Fibroblast of lung (primary cell): ENCODE measurements at regions not wholly inside any gene's neighbourhood (a gene's known extent, or its start where the extent isn't known, plus 50 kb on each side); places are given as distances from the start of the nearest gene placed in this dataset.

Source experiments
- DNase-seq, 2 donors: peaks; one replicate each; pipeline versions ENCODE4 v3.0.0 to v3.0.0-alpha.2; 2010; ENCODE audit warnings: low read depth in 2 of 2
- H2AFZ ChIP-seq: 2 replicates; pipeline ENCODE4 v1.5.1; 2012; ENCODE audit warnings: low read length, control low read depth, inconsistent platforms
- H3K27ac ChIP-seq: 2 replicates; pipeline ENCODE4 v1.5.1; 2011; ENCODE audit warnings: low read length, control low read depth; ENCODE audit not compliant: insufficient read depth
- H3K27me3 ChIP-seq: 2 replicates; pipeline ENCODE4 v1.5.1; 2011; ENCODE audit warnings: mild to moderate bottlenecking, low read length; ENCODE audit not compliant: control insufficient read depth, insufficient read depth
- H3K36me3 ChIP-seq: 2 replicates; pipeline ENCODE4 v1.5.1; 2011; ENCODE audit warnings: low read length; ENCODE audit not compliant: control insufficient read depth, insufficient read depth
- H3K4me1 ChIP-seq: 2 replicates; pipeline ENCODE4 v1.5.1; 2011; ENCODE audit warnings: low read length; ENCODE audit not compliant: control insufficient read depth, insufficient read depth; ENCODE audit errors: extremely low read depth
- H3K4me2 ChIP-seq: 2 replicates; pipeline ENCODE4 v1.5.1; 2011; ENCODE audit warnings: low read length, control low read depth; ENCODE audit not compliant: insufficient read depth; ENCODE audit errors: extremely low read depth
- H3K4me3 ChIP-seq, 4 experiments: fragments of 200-600 bp in 1 of 4; sonication (generic) in 1 of 4; replicated peaks in 1 of 4; 2 replicates each; pipeline ENCODE4 v1.5.1; 2011 to 2016; ENCODE audit warnings: low read length in 4 of 4, low read depth in 3 of 4, mild to moderate bottlenecking in 3 of 4, control low read depth in 2 of 4, inconsistent platforms in 1 of 4, mixed read lengths in 1 of 4; ENCODE audit not compliant: insufficient read depth in 1 of 4; ENCODE audit errors: control extremely low read depth in 1 of 4
- H3K79me2 ChIP-seq: 2 replicates; pipeline ENCODE4 v1.5.1; 2012; ENCODE audit warnings: mild to moderate bottlenecking, low read length, inconsistent platforms; ENCODE audit not compliant: control insufficient read depth, insufficient read depth
- H3K9ac ChIP-seq: 2 replicates; pipeline ENCODE4 v1.5.1; 2011; ENCODE audit warnings: mild to moderate bottlenecking, low read length, control low read depth; ENCODE audit not compliant: insufficient read depth
- H3K9me3 ChIP-seq: 2 replicates; pipeline ENCODE4 v1.5.1; 2012; ENCODE audit warnings: low read depth, low read length; ENCODE audit not compliant: control insufficient read depth, insufficient read depth
- H4K20me1 ChIP-seq: 2 replicates; pipeline ENCODE4 v1.5.1; 2011; ENCODE audit warnings: low read length; ENCODE audit not compliant: control insufficient read depth, insufficient read depth; ENCODE audit errors: extremely low read depth
- EZH2 ChIP-seq: IDR thresholded peaks from 2 replicates; pipeline ENCODE4 v1.5.1; 2012; ENCODE audit warnings: low read length, control low read depth, mild to moderate bottlenecking; ENCODE audit errors: missing control alignments
- TF ChIP-seq, protein P1 (sequence below), 2 donors: IDR thresholded peaks in 1 of 2; conservative IDR thresholded peaks in 1 of 2; 1 replicate in 1 of 2; 2 replicates in 1 of 2; pipeline ENCODE4 v1.5.1; 2011 to 2012; ENCODE audit warnings: low read length in 2 of 2, control low read depth in 1 of 2, inconsistent platforms in 1 of 2, low read depth in 1 of 2, mild to moderate bottlenecking in 1 of 2

DNA sequence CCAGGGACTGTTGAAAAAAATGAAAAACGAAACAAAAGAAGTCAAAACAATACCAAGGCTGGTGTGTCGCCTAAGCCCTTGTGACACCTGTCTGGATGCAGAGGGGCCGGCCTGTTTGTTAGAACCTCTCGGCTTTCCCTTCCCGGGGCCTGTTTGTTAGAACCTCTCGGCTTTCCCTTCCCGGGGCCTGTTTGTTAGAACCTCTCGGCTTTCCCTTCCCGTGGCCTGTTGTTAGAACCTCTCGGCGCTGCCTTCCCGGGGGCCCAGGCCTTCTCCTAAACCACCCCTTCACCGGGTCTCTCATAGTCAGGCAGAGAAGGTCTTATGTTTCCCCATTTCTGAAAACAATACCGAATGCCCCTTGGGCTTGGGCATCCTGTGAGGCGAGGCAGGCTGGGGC, 180.0 kb downstream of the BANP start:
- H3K4me1 ChIP-seq: no peaks in the 10 kb centered on the region
- H3K9ac ChIP-seq: no peak overlapping the region
- H3K36me3 ChIP-seq: no peaks in the 10 kb centered on the region
- DNase-seq: no peak
- H2AFZ ChIP-seq: no peak overlapping the region
- no peak overlapping the region for H3K4me2 ChIP-seq
- H3K4me3 ChIP-seq: no peak overlapping the region
- H3K9me3 ChIP-seq: no peaks in the 10 kb centered on the region
- no peaks in the 10 kb centered on the region for H3K79me2 ChIP-seq
- TF ChIP-seq EZH2: no peak
- TF ChIP-seq, protein P1, sequence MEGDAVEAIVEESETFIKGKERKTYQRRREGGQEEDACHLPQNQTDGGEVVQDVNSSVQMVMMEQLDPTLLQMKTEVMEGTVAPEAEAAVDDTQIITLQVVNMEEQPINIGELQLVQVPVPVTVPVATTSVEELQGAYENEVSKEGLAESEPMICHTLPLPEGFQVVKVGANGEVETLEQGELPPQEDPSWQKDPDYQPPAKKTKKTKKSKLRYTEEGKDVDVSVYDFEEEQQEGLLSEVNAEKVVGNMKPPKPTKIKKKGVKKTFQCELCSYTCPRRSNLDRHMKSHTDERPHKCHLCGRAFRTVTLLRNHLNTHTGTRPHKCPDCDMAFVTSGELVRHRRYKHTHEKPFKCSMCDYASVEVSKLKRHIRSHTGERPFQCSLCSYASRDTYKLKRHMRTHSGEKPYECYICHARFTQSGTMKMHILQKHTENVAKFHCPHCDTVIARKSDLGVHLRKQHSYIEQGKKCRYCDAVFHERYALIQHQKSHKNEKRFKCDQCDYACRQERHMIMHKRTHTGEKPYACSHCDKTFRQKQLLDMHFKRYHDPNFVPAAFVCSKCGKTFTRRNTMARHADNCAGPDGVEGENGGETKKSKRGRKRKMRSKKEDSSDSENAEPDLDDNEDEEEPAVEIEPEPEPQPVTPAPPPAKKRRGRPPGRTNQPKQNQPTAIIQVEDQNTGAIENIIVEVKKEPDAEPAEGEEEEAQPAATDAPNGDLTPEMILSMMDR (conservative IDR thresholded peaks at IDR 0.05 in 1 of 2, IDR thresholded peaks at IDR 0.05 in 1 of 2; ENCODE audit: low read depth in 1 of 2, low read length in 2 of 2): no peak
- no peak overlapping the region for H3K27ac ChIP-seq
- H3K27me3 ChIP-seq: no peaks in the 10 kb centered on the region
- no peaks in the 10 kb centered on the region for H4K20me1 ChIP-seq

DNA sequence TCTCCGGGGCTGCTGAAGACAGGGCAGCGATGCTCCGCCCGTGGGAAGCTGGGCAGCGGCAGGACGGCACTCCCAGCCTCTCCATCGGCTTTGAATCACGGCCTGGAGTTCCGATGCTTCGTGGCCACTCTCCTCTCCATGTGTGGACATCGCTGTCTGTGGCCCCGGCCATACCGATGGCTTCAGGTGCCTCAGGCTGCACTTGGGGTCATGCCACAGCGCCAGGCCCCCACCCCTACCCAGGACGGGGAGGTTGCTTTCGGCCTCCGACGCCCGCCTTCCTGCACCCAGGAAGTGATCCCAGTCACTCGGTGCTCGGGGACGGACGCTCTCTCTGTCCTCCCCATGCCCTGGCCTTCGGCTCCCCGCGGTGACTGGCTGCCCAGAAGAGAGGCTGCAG, 180.7 kb downstream of the BANP start:
- Histone ChIP-seq H3K36me3 (no peaks in the 10 kb centered on the region), H3K9ac (no peak overlapping the region), H3K9me3 (no peaks in the 10 kb centered on the region), H3K4me1 (no peaks in the 10 kb centered on the region), H3K79me2 (no peaks in the 10 kb centered on the region), H3K27ac (no peak overlapping the region), H4K20me1 (no peaks in the 10 kb centered on the region), H3K27me3 (no peaks in the 10 kb centered on the region), H3K4me3 (no peak overlapping the region), H2AFZ (no peak overlapping the region), H3K4me2 (no peak overlapping the region)
- TF ChIP-seq EZH2: no peak
- TF ChIP-seq, protein P1 (conservative IDR thresholded peaks at IDR 0.05 in 1 of 2, IDR thresholded peaks at IDR 0.05 in 1 of 2; ENCODE audit: low read depth in 1 of 2, low read length in 2 of 2): no peak
- no peak for DNase-seq

DNA sequence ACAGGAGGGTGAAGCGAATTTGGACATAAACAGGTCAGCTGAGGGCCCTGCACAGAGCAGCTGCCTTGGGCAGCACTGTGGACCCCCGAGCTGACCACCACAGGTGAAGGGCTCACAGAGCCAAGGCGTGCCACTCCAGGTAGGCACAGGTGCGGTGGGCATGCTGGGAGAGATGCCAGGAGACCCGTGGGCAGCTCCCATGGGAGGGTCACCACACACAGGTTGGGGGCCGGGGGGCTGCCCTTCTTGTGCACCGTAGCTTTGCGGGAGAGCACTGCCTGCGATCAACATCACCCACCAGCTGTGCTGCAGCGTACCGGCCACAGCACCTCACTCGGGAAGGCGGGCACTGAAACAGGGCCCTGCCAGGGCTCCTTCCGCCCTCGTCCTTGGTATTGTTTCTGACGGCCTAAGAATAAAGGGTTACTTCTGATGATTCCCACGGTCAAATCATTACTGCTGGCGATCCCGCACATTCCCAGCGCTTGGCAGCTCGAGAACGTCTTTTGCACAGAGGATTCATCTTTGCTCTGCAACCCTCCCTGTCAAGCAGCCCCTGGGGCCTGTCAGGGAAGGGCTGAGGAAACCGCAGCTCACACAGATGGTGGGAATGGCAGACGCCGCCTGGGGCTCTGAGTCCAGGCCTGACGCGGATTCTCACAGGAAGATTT, 181.7 kb downstream of the BANP start:
- Histone ChIP-seq H3K27me3 (no peaks in the 10 kb centered on the region), H3K9me3 (no peaks in the 10 kb centered on the region), H4K20me1 (no peaks in the 10 kb centered on the region), H3K4me1 (no peaks in the 10 kb centered on the region), H3K4me2 (no peak overlapping the region), H3K27ac (no peak overlapping the region), H3K79me2 (no peaks in the 10 kb centered on the region), H3K9ac (no peak overlapping the region), H3K4me3 (no peak overlapping the region), H2AFZ (no peak overlapping the region), H3K36me3 (no peaks in the 10 kb centered on the region)
- no peak for TF ChIP-seq EZH2
- TF ChIP-seq, protein P1 (conservative IDR thresholded peaks at IDR 0.05 in 1 of 2, IDR thresholded peaks at IDR 0.05 in 1 of 2; ENCODE audit: low read depth in 1 of 2, low read length in 2 of 2): no peak
- DNase-seq: no peak
